Upper lobe of left lung (tissue), 6 donors: ENCODE measurements at regions not wholly inside any gene's neighbourhood (a gene's known extent, or its start where the extent isn't known, plus 50 kb on each side); places are given as distances from the start of the nearest gene placed in this dataset.

Experiments
- ATAC-seq, 2 donors: fragments of 200-7000 bp; cut with Tn5 transposase; one replicate each; pipeline ENCODE4 v1.9.1; 2022; ENCODE audit warnings: mild to moderate bottlenecking in 2 of 2, moderate library complexity in 2 of 2; ENCODE audit not compliant: low FRiP score in 2 of 2
- DNase-seq, 2 donors: peaks; one replicate each; pipeline ENCODE4 v3.0.0-alpha.2; 2019 to 2020
- H3K27ac ChIP-seq, 4 donors: fragments of 200-600 bp; sonication (generic); one replicate each; pipeline ENCODE4 v1.5.1; 2016 to 2019
- H3K27me3 ChIP-seq, 4 donors: fragments of 200-600 bp; sonication (generic); one replicate each; pipeline ENCODE4 v1.5.1; 2017 to 2019
- H3K36me3 ChIP-seq, 4 donors: fragments of 200-600 bp; sonication (generic); one replicate each; pipeline ENCODE4 v1.5.1; 2016 to 2019
- H3K4me1 ChIP-seq, 4 donors: fragments of 200-600 bp; sonication (generic); one replicate each; pipeline ENCODE4 v1.5.1; 2018 to 2019
- H3K4me3 ChIP-seq, 4 donors: fragments of 200-600 bp; sonication (generic); one replicate each; pipeline ENCODE4 v1.5.1; 2017 to 2019; ENCODE audit warnings: mild to moderate bottlenecking in 2 of 4, moderate library complexity in 1 of 4
- H3K9me3 ChIP-seq, 4 donors: fragments of 200-600 bp; sonication (generic); one replicate each; pipeline ENCODE4 v1.5.1; 2018 to 2019
- CTCF ChIP-seq, 6 experiments: fragments of 450-650 bp in 4 of 6; fragments of 200-600 bp in 2 of 6; sonication (generic) in 2 of 6; IDR thresholded peaks; one replicate each; pipeline ENCODE4 v1.5.1; 2016 to 2019; ENCODE audit warnings: antibody characterized with exemption in 6 of 6
- EP300 ChIP-seq, 4 donors: sonication (generic); formaldehyde crosslinking; IDR thresholded peaks; one replicate each; pipeline ENCODE4 v1.5.1; 2017; ENCODE audit warnings: antibody characterized with exemption in 4 of 4, control low read depth in 2 of 4
- POLR2A ChIP-seq, 4 donors: fragments of 450-650 bp; IDR thresholded peaks; one replicate each; pipeline ENCODE4 v1.5.1; 2016 to 2017; ENCODE audit warnings: antibody characterized with exemption in 4 of 4, mild to moderate bottlenecking in 2 of 4
- POLR2AphosphoS5 ChIP-seq, 2 donors: sonication (generic); formaldehyde crosslinking; IDR thresholded peaks; one replicate each; pipeline ENCODE4 v1.5.1; 2017; ENCODE audit warnings: antibody characterized with exemption in 2 of 2
- WGBS, 2 donors: methylation state at CpG; one replicate each; pipeline ENCODE4 v1.1.5; 2017 to 2018; 5-methylcytosine and 5-hydroxymethylcytosine counted together
- donor health status: DM: no; HTN: no; CAD: no; lungs with moderate emphysema.
- donor health status: DM: no; HTN: yes; CAD: no; lungs with severe emphysema.

- DNase-seq, result no peak
- Histone ChIP-seq H3K4me1 (no peaks in the 10 kb centered on the region), H3K36me3 (no peaks in the 10 kb centered on the region), H3K9me3 (no peaks in the 10 kb centered on the region), H3K4me3 (no peak overlapping the region), H3K27me3 (no peaks in the 10 kb centered on the region), H3K27ac (no peak overlapping the region)
- WGBS, 2 donors, result 74 to 75% methylated on average over 1 of the region's 1 CpG
- ATAC-seq, result no peak
- no peak for TF ChIP-seq POLR2A (IDR thresholded peaks at IDR 0.05)
- no peak for TF ChIP-seq CTCF (IDR thresholded peaks at IDR 0.05)
- no peak for TF ChIP-seq EP300 (IDR thresholded peaks at IDR 0.05)
- no peak for TF ChIP-seq POLR2AphosphoS5 (IDR thresholded peaks at IDR 0.05)
These were observed 89.8 kb upstream of the GNG12 start for GRCh38 chr1:67923074-67923473.

GRCh38 chr1:67921725-67922489, 88.6 kb upstream of the GNG12 start:
- H3K4me1 ChIP-seq, result no peaks in the 10 kb centered on the region
- H3K27me3 ChIP-seq, result no peaks in the 10 kb centered on the region
- DNase-seq (no peak), ATAC-seq (no peak)
- no peak overlapping the region for H3K27ac ChIP-seq
- 89% methylated on average over 4 of the region's 4 CpGs for WGBS, 2 donors
- H3K4me3 ChIP-seq, result no peak overlapping the region
- no peaks in the 10 kb centered on the region for H3K9me3 ChIP-seq
- no peak for TF ChIP-seq POLR2AphosphoS5 (IDR thresholded peaks at IDR 0.05)
- TF ChIP-seq EP300 (IDR thresholded peaks at IDR 0.05), result no peak
- TF ChIP-seq POLR2A (IDR thresholded peaks at IDR 0.05), result no peak
- TF ChIP-seq CTCF (IDR thresholded peaks at IDR 0.05), result no peak
- no peaks in the 10 kb centered on the region for H3K36me3 ChIP-seq

- DNase-seq (no peak), ATAC-seq (no peak)
- H3K4me3 ChIP-seq, result no peak overlapping the region
- H3K4me1 ChIP-seq, result no peaks in the 10 kb centered on the region
- H3K9me3 ChIP-seq, result no peaks in the 10 kb centered on the region
- H3K27me3 ChIP-seq, result no peaks in the 10 kb centered on the region
- H3K27ac ChIP-seq, result no peak overlapping the region
- 80 to 84% methylated on average over 10 of the region's 10 CpGs for WGBS, 2 donors
- TF ChIP-seq POLR2A (IDR thresholded peaks at IDR 0.05), result no peak
- TF ChIP-seq EP300 (IDR thresholded peaks at IDR 0.05), result no peak
- TF ChIP-seq CTCF (IDR thresholded peaks at IDR 0.05), result no peak
- no peak for TF ChIP-seq POLR2AphosphoS5 (IDR thresholded peaks at IDR 0.05)
- H3K36me3 ChIP-seq, result no peaks in the 10 kb centered on the region
These were observed 86.2 kb upstream of the GNG12 start for GRCh38 chr1:67919274-67920072.

GRCh38 chr1:67918067-67918466, 84.8 kb upstream of the GNG12 start:
- H3K27ac ChIP-seq, result no peak overlapping the region
- no peak overlapping the region for H3K4me3 ChIP-seq
- DNase-seq (no peak), ATAC-seq (no peak)
- WGBS, 2 donors, result 90 to 93% methylated on average over 2 of the region's 2 CpGs
- H3K4me1 ChIP-seq, result no peaks in the 10 kb centered on the region
- H3K27me3 ChIP-seq, result no peaks in the 10 kb centered on the region
- TF ChIP-seq EP300 (IDR thresholded peaks at IDR 0.05), result no peak
- TF ChIP-seq POLR2AphosphoS5 (IDR thresholded peaks at IDR 0.05), result no peak
- TF ChIP-seq CTCF (IDR thresholded peaks at IDR 0.05), result no peak
- no peak for TF ChIP-seq POLR2A (IDR thresholded peaks at IDR 0.05)
- no peaks in the 10 kb centered on the region for H3K9me3 ChIP-seq
- H3K36me3 ChIP-seq, result no peaks in the 10 kb centered on the region
